ENCODE measurements at regions not wholly inside any gene's neighbourhood (a gene's known extent, or its start where the extent isn't known, plus 50 kb on each side); places are given as distances from the start of the nearest gene placed in this dataset.
"Not testable (repeated sequence)": the region's sequence is repeated elsewhere in the genome, so short reads cannot be mapped to it uniquely, and the experiment has no call there.

- H3K27me3 Mint-ChIP-seq; H3K9me3 Mint-ChIP-seq; H3K36me3 Mint-ChIP-seq (ENCODE audit: low read depth); H3K27ac Mint-ChIP-seq; CTCF ChIA-PET; intact Hi-C loops (cut with micrococcal nuclease); ATAC-seq (ENCODE audit: low read depth); DNase-seq: not testable (repeated sequence)
- Mint-ChIP-seq H3K4me1 (peaks cover 65% of the 10 kb centered on the region), H3K4me3 (peak overlapping the region; percentile 69)
- POLR2A ChIA-PET = interaction anchor here (0.6 kb wide), 1 partner anchor 10 kb away, joined by 6 read pairs; no protein-coding TSS in a partner anchor
Observed at GRCh38 chr10:11403646-11404045, 207.8 kb downstream of the USP6NL start.

- intact Hi-C loops (cut with micrococcal nuclease) = no loop called here
- H3K27me3 Mint-ChIP-seq = no peaks in the 10 kb centered on the region
- ChIA-PET POLR2A (interaction anchor here (0.6 kb wide), 1 partner anchor 11 kb away, joined by 6 read pairs; no protein-coding TSS in a partner anchor), CTCF (no interaction called here)
- H3K27ac Mint-ChIP-seq = peak overlapping the region; percentile 74
- H3K9me3 Mint-ChIP-seq = peaks cover 7% of the 10 kb centered on the region
- TF ChIP-seq, protein P1, sequence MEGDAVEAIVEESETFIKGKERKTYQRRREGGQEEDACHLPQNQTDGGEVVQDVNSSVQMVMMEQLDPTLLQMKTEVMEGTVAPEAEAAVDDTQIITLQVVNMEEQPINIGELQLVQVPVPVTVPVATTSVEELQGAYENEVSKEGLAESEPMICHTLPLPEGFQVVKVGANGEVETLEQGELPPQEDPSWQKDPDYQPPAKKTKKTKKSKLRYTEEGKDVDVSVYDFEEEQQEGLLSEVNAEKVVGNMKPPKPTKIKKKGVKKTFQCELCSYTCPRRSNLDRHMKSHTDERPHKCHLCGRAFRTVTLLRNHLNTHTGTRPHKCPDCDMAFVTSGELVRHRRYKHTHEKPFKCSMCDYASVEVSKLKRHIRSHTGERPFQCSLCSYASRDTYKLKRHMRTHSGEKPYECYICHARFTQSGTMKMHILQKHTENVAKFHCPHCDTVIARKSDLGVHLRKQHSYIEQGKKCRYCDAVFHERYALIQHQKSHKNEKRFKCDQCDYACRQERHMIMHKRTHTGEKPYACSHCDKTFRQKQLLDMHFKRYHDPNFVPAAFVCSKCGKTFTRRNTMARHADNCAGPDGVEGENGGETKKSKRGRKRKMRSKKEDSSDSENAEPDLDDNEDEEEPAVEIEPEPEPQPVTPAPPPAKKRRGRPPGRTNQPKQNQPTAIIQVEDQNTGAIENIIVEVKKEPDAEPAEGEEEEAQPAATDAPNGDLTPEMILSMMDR (IDR thresholded peaks at IDR 0.05) = no peak
- ATAC-seq (ENCODE audit: low read depth) = peak; percentile 58
- DNase-seq = no peak
- no peaks in the 10 kb centered on the region for H3K36me3 Mint-ChIP-seq (ENCODE audit: low read depth)
- H3K4me1 Mint-ChIP-seq = peaks cover 60% of the 10 kb centered on the region
- peak overlapping the region; percentile 69 for H3K4me3 Mint-ChIP-seq
Observed at GRCh38 chr10:11403116-11403515, 208.3 kb downstream of the USP6NL start.

GRCh38 chr10:11402392-11402791 lies 209.1 kb downstream of the USP6NL start:
- intact Hi-C loops (cut with micrococcal nuclease) = no loop called here
- CTCF ChIA-PET = no interaction called here
- POLR2A ChIA-PET = no interaction called here

GRCh38 chr10:11401264-11402235 lies 209.9 kb downstream of the USP6NL start:
- peaks cover 44% of the 10 kb centered on the region for H3K4me1 Mint-ChIP-seq
- no peaks in the 10 kb centered on the region for H3K36me3 Mint-ChIP-seq (ENCODE audit: low read depth)
- DNase-seq = no peak
- ATAC-seq (ENCODE audit: low read depth) = no peak
- CTCF ChIA-PET = no interaction called here
- H3K9me3 Mint-ChIP-seq = no peaks in the 10 kb centered on the region
- no peak overlapping the region for H3K27ac Mint-ChIP-seq
- TF ChIP-seq, protein P1 (IDR thresholded peaks at IDR 0.05) = no peak
- H3K4me3 Mint-ChIP-seq = no peak overlapping the region
- H3K27me3 Mint-ChIP-seq = no peaks in the 10 kb centered on the region
- POLR2A ChIA-PET = no interaction called here
- intact Hi-C loops (cut with micrococcal nuclease) = no loop called here

More at GRCh38 chr10:11402392-11402791, 209.1 kb downstream of the USP6NL start:
- H3K27me3 Mint-ChIP-seq = no peaks in the 10 kb centered on the region
- H3K9me3 Mint-ChIP-seq = peaks cover 4% of the 10 kb centered on the region
- H3K4me1 Mint-ChIP-seq = peaks cover 53% of the 10 kb centered on the region
- DNase-seq = no peak
- no peaks in the 10 kb centered on the region for H3K36me3 Mint-ChIP-seq (ENCODE audit: low read depth)
- TF ChIP-seq, protein P1 (IDR thresholded peaks at IDR 0.05) = no peak
- H3K4me3 Mint-ChIP-seq = no peak overlapping the region
- H3K27ac Mint-ChIP-seq = no peak overlapping the region
- ATAC-seq (ENCODE audit: low read depth) = no peak

GRCh38 chr10:11397980-11398580 lies 213.4 kb downstream of the USP6NL start:
- Mint-ChIP-seq H3K9me3 (no peaks in the 10 kb centered on the region), H3K36me3 (ENCODE audit: low read depth) (no peaks in the 10 kb centered on the region), H3K4me3 (no peak overlapping the region), H3K27ac (no peak overlapping the region), H3K27me3 (no peaks in the 10 kb centered on the region), H3K4me1 (peaks cover 22% of the 10 kb centered on the region)
- TF ChIP-seq, protein P1 (IDR thresholded peaks at IDR 0.05) = no peak
- DNase-seq (no peak), ATAC-seq (ENCODE audit: low read depth) (no peak)
- intact Hi-C loops (cut with micrococcal nuclease) = no loop called here
- ChIA-PET CTCF (no interaction called here), POLR2A (interaction anchor here (0.7 kb wide), 1 partner anchor 45 kb away, joined by 4 read pairs; no protein-coding TSS in a partner anchor)

Measured in activated B cell treated with CpG ODN at 0.5 μM for 24 hours (primary cell).